Ovary (tissue), 7 donors: ENCODE measurements at regions not wholly inside any gene's neighbourhood (a gene's known extent, or its start where the extent isn't known, plus 50 kb on each side); places are given as distances from the start of the nearest gene placed in this dataset.
A peak's percentile ranks its signal among the peaks of the same experiment; 100 is the strongest.
"Not testable (repeated sequence)": the region's sequence is repeated elsewhere in the genome, so short reads cannot be mapped to it uniquely, and the experiment has no call there.

Experiments
- DNase-seq, 5 donors: peaks; one replicate each; pipeline ENCODE4 v3.0.0-alpha.2; 2019 to 2020
- H3K27ac ChIP-seq, 2 donors: fragments of 200-600 bp; one replicate each; pipeline versions ENCODE4 v1.5.1 to v1.8.0; 2019 to 2022
- H3K27me3 ChIP-seq: fragments of 200-600 bp; one replicate; pipeline ENCODE4 v1.8.0; 2022
- H3K36me3 ChIP-seq: fragments of 200-600 bp; sonication (generic); one replicate; pipeline ENCODE4 v1.5.1; 2019
- H3K4me1 ChIP-seq: one replicate; pipeline ENCODE4 v1.8.1; 2013; ENCODE audit warnings: mild to moderate bottlenecking, moderate library complexity; ENCODE audit not compliant: insufficient read depth
- H3K4me3 ChIP-seq: fragments of 200-600 bp; sonication (generic); one replicate; pipeline ENCODE4 v1.5.1; 2017
- H3K9me3 ChIP-seq, 2 donors: fragments of 200-600 bp in 1 of 2; sonication (generic) in 1 of 2; one replicate each; pipeline versions ENCODE4 v1.5.1 to v1.8.1; 2013 to 2019; ENCODE audit warnings: mild to moderate bottlenecking in 1 of 2, moderate library complexity in 1 of 2
- EP300 ChIP-seq: sonication (generic); formaldehyde crosslinking; IDR thresholded peaks from one replicate; pipeline ENCODE4 v1.6.1; 2017; ENCODE audit warnings: antibody characterized with exemption
- POLR2A ChIP-seq: fragments of 450-650 bp; IDR thresholded peaks from one replicate; pipeline ENCODE4 v1.6.1; 2017; ENCODE audit warnings: antibody characterized with exemption, mild to moderate bottlenecking, moderate library complexity
- WGBS, 3 donors: extraction: QIAGEN DNeasy Blood & Tissue Kit in 1 of 3; methylation state at CpG; one replicate each; pipeline versions ENCODE4 v1.1.5 to v1.1.7; 2013 to 2017; 5-methylcytosine and 5-hydroxymethylcytosine counted together
- intact Hi-C, 4 donors: fragments of 100-400 bp; cut with DNase I; formaldehyde crosslinking; loops; one replicate each; pipeline versions ENCODE4 v1.11.0 to v1.15.1; 2022 to 2023
- TF ChIP-seq, protein P1 (sequence below), 3 donors: fragments of 450-650 bp in 2 of 3; fragments of 200-600 bp in 1 of 3; IDR thresholded peaks; one replicate each; pipeline versions ENCODE4 v1.5.1 to v1.8.0; 2016 to 2022; ENCODE audit warnings: antibody characterized with exemption in 3 of 3, mild to moderate bottlenecking in 1 of 3
- donor health status: DM: no; HTN: no; CAD: no; lungs with moderate emphysema.
- donor health status: DM: no; HTN: no; CAD: no.
- donor health status: Bipolar disorder and iron deficiency.
- donor health status: DM: no; HTN: no; CAD: no.
- donor health status: DM: yes; HTN: yes; CAD: no.

DNA sequence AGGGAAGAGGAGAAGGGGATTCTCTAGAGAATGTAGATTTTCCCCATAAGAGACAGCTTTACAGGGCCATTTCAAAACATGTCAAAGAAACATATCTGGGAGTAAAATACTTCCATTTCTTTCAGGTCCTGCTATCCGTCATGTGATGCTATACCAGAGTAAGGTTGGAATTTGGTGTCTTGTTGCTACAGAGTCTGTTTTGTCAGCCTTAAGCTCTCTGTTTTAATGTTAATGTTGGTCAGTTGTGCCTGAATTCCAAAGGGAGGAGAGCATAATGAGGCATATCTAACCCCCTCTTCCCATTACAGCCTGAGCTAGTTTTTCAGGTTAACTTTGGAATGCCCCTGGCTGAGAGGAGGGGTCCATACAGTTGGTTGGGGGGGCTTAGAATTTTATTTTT, 94.7 kb upstream of the CCDC71L start:
- Histone ChIP-seq H3K4me1 (no peaks in the 10 kb centered on the region), H3K4me3 (no peak overlapping the region), H3K27me3 (no peaks in the 10 kb centered on the region), H3K27ac (no peak overlapping the region), H3K36me3 (no peaks in the 10 kb centered on the region), H3K9me3 (no peaks in the 10 kb centered on the region)
- no peak for DNase-seq
- WGBS, 3 donors, result 85 to 92% (median 91%) methylated on average over 1 of the region's 1 CpG
- intact Hi-C loops, result no loop called here
- TF ChIP-seq POLR2A, result no peak
- TF ChIP-seq, protein P1, sequence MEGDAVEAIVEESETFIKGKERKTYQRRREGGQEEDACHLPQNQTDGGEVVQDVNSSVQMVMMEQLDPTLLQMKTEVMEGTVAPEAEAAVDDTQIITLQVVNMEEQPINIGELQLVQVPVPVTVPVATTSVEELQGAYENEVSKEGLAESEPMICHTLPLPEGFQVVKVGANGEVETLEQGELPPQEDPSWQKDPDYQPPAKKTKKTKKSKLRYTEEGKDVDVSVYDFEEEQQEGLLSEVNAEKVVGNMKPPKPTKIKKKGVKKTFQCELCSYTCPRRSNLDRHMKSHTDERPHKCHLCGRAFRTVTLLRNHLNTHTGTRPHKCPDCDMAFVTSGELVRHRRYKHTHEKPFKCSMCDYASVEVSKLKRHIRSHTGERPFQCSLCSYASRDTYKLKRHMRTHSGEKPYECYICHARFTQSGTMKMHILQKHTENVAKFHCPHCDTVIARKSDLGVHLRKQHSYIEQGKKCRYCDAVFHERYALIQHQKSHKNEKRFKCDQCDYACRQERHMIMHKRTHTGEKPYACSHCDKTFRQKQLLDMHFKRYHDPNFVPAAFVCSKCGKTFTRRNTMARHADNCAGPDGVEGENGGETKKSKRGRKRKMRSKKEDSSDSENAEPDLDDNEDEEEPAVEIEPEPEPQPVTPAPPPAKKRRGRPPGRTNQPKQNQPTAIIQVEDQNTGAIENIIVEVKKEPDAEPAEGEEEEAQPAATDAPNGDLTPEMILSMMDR (IDR thresholded peaks at IDR 0.05), result no peak
- TF ChIP-seq EP300, result no peak

DNA sequence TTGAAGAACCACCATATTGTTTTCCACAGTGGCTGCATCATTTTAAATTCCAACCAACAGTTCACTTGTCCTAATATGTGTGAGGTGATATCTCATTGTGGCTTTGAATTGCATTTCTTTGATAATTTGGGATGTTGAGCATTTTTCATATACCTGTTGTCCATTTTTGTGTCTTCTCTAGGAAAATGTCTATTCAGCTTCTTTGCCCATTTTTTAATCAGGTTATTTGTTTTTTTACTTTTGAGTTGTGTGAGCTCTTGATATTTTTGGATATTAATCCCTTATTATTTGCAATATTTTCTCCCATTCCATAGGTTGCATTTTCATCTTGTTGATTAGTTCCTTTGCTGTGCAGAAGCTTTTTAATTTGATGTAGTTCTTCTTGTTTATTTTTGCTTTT, 95.1 kb upstream of the CCDC71L start:
- TF ChIP-seq EP300 (no peak), POLR2A (no peak)
- TF ChIP-seq, protein P1 (IDR thresholded peaks at IDR 0.05), result no peak
- DNase-seq, result no peak
- intact Hi-C loops, result no loop called here
- no peak overlapping the region for H3K27ac ChIP-seq
- H3K9me3 ChIP-seq, result no peaks in the 10 kb centered on the region
- H3K4me3 ChIP-seq, result no peak overlapping the region
- H3K36me3 ChIP-seq, result no peaks in the 10 kb centered on the region
- no peaks in the 10 kb centered on the region for H3K4me1 ChIP-seq
- H3K27me3 ChIP-seq, result no peaks in the 10 kb centered on the region

DNA sequence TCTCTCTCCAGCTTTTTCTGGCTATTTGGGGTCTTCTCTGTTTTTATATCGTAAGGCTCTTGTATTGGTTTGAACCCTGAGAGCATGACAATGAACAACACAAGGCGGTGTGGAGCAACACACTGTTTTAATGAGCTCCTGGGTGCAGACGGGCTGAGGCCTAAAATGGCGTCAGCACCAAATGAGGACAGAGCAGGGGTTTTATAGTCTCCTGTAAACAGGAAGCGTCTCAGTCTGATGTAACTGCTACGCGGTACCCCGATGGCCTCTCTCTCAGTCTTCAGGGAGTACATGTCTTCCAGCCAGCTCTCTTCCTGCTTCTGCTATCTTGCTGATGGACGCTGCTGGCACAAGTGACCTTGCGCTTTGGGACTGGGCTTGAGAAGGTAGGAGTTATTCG, 95.9 kb upstream of the CCDC71L start:
- intact Hi-C loops, result no loop called here
- H3K4me3 ChIP-seq, result no peak overlapping the region
- no peaks in the 10 kb centered on the region for H3K4me1 ChIP-seq
- WGBS, 3 donors, result 83 to 90% (median 85%) methylated on average over 11 of the region's 11 CpGs
- TF ChIP-seq EP300, result no peak
- TF ChIP-seq, protein P1 (IDR thresholded peaks at IDR 0.05), result no peak
- TF ChIP-seq POLR2A, result no peak
- no peaks in the 10 kb centered on the region for H3K36me3 ChIP-seq
- H3K9me3 ChIP-seq, result no peaks in the 10 kb centered on the region
- DNase-seq, result no peak
- no peaks in the 10 kb centered on the region for H3K27me3 ChIP-seq
- H3K27ac ChIP-seq, result no peak overlapping the region

DNA sequence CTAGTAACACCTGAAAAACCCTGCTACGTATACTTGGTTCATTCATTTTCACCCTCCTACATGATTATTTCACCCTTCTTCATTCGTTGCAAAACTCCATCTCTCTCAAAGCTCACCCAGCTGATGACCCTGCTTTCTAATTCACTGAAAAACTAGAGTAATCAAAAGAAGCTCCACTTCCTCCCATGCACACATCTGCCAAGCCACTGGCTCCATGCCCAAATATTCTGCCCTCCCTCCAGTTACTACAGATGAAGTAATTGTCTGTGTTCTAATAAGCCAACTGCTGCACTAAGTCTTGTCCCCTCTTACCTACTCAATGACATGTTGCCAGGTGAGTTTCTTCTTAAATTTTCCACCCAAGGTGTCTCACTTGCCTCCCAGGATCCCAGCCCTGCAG, 96.9 kb upstream of the CCDC71L start:
- H3K36me3 ChIP-seq, result no peaks in the 10 kb centered on the region
- H3K4me1 ChIP-seq, result no peaks in the 10 kb centered on the region
- no peaks in the 10 kb centered on the region for H3K9me3 ChIP-seq
- TF ChIP-seq EP300, result no peak
- TF ChIP-seq, protein P1 (IDR thresholded peaks at IDR 0.05), result no peak
- TF ChIP-seq POLR2A, result no peak
- H3K27me3 ChIP-seq, result no peaks in the 10 kb centered on the region
- H3K27ac ChIP-seq, result no peak overlapping the region
- DNase-seq, result peak in 2 of 5 donors; percentile 12 to 39
- WGBS, 3 donors, result 22 to 24% (median 24%) methylated on average over 2 of the region's 2 CpGs
- intact Hi-C loops, result no loop called here
- no peak overlapping the region for H3K4me3 ChIP-seq

DNA sequence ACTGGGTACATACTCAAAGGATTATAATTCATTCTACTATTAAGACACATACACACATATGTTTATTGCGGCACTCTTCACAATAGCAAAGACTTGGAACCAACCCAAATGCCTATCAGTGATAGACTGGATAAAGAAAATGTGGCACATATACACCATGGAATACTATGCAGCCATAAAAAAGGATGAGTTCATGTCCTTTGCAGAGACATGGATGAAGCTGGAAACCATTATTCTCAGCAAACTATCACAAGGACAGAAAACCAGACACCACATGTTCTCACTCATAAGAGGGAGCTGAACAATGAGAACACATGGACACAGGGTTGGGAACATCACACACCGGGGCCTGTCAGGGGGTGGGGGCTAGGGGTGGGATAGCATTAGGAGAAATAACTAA, 101.9 kb upstream of the CCDC71L start:
- H3K27me3 ChIP-seq, DNase-seq, H3K4me3 ChIP-seq, H3K36me3 ChIP-seq, intact Hi-C loops, H3K27ac ChIP-seq, H3K9me3 ChIP-seq, H3K4me1 ChIP-seq: not testable (repeated sequence)
- 96 to 98% (median 97%) methylated on average over 2 of the region's 2 CpGs for WGBS, 3 donors
